Thyroid gland (tissue), 4 donors: ENCODE measurements at regions not wholly inside any gene's neighbourhood (a gene's known extent, or its start where the extent isn't known, plus 50 kb on each side); places are given as distances from the start of the nearest gene placed in this dataset.

ENCODE experiments used
- DNase-seq, 2 donors: peaks; one replicate each; pipeline ENCODE4 v3.0.0-alpha.2; 2019
- H3K27ac ChIP-seq, 3 donors: fragments of 200-600 bp; sonication (generic); 1 replicate in 2 of 3; 2 replicates in 1 of 3; pipeline ENCODE4 v1.5.1; 2016 to 2019; ENCODE audit warnings: mild to moderate bottlenecking in 1 of 3, moderate library complexity in 1 of 3
- H3K27me3 ChIP-seq: fragments of 200-600 bp; sonication (generic); one replicate; pipeline ENCODE4 v1.5.1; 2019
- H3K36me3 ChIP-seq, 2 donors: fragments of 200-600 bp; sonication (generic); one replicate each; pipeline ENCODE4 v1.5.1; 2016 to 2019
- H3K4me1 ChIP-seq, 2 donors: fragments of 200-600 bp; sonication (generic); one replicate each; pipeline ENCODE4 v1.5.1; 2017 to 2019
- H3K4me3 ChIP-seq, 3 donors: fragments of 200-600 bp; sonication (generic); replicated peaks in 1 of 3; 1 replicate in 2 of 3; 2 replicates in 1 of 3; pipeline ENCODE4 v1.5.1; 2016; ENCODE audit warnings: mild to moderate bottlenecking in 1 of 3
- H3K9me3 ChIP-seq: fragments of 200-600 bp; sonication (generic); one replicate; pipeline ENCODE4 v1.5.1; 2017
- CTCF ChIP-seq, 6 experiments: fragments of 200-600 bp in 3 of 6; fragments of 450-650 bp in 3 of 6; sonication (generic) in 3 of 6; IDR thresholded peaks; one replicate each; pipeline ENCODE4 v1.5.1; 2016 to 2019; ENCODE audit warnings: antibody characterized with exemption in 6 of 6, mild to moderate bottlenecking in 2 of 6, inconsistent platforms in 1 of 6, moderate library complexity in 1 of 6
- POLR2A ChIP-seq, 2 donors: fragments of 450-650 bp; IDR thresholded peaks; one replicate each; pipeline ENCODE4 v1.6.1; 2017; ENCODE audit warnings: antibody characterized with exemption in 2 of 2, mild to moderate bottlenecking in 2 of 2, moderate library complexity in 1 of 2
- WGBS, 2 donors: methylation state at CpG; one replicate each; pipeline ENCODE4 v1.1.5; 2017; 5-methylcytosine and 5-hydroxymethylcytosine counted together
- intact Hi-C: fragments of 100-400 bp; cut with DNase I; formaldehyde crosslinking; loops from one replicate; pipeline ENCODE4 v1.15.1; 2023

DNA sequence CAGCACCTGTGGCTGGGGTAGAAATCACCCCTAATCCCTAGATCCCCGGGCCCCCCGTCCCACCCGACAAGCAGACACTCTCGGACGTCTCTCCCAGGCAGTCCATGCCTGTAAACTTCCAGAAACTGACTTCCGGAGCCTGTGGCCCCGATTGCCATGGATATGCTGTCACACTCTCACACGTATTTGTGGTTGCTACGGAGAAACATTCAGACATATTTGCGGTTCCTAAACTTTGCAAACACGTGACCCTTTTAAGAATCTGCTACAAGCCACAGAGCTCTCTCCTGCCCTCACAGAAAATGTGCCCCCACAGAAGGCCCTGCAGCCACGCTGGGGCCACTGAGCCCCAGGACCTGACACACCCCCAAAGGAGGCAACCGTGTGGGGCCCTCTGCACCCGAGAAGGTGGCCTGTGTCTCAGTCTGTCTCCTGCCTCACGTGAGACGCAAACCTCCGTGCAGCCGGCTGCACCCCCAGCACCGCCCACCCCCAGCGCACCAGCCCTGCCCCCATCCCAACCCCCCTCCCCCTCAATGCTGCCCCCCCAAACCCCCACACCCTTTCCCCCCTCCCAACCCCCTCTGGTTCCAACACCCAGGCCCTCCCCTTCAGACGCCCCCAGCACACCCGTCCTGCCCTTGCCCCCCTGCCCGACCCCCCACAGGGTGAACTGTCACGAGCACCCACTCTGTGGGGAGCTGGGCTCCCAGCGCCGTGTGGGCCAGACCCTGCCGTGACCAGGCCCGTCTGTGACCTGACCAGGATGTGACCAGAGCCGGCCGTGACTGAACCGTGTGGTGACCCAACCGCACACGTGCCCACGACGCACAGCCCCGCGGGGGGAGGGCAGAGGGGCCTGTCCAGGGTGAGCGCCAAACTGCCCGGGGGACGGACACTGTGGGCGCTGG is 66.3 kb upstream of the METRNL start:
- Histone ChIP-seq H3K4me1 (peaks cover 9 to 16% of the 10 kb centered on the region in 2 donors), H3K36me3 (no peaks in the 10 kb centered on the region), H3K9me3 (no peaks in the 10 kb centered on the region), H3K27ac (no peak overlapping the region), H3K27me3 (no peaks in the 10 kb centered on the region), H3K4me3 (no peak overlapping the region)
- 91% methylated on average over 23 to 34 of the region's 41 CpGs for WGBS, 2 donors
- TF ChIP-seq CTCF (IDR thresholded peaks at IDR 0.05) (no peak), POLR2A (IDR thresholded peaks at IDR 0.05) (no peak)
- DNase-seq = no peak
- intact Hi-C loops = no loop called here

DNA sequence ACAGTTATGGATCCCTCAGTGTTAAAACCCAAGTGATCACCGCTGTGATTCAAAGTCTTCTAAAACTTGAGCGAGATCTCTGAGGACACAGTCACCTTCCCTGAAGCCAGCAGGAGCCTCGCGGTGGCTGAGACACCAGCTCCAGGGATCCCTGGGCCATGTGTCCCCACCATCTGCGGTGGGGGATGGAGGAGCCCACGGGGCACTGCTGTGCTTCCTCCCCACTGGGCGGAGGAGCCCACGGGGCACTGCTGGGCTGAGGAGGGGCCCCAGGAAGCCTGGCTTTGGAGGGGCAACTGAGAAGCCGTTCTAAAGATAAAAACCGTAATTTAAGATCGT is 65.7 kb upstream of the METRNL start:
- Histone ChIP-seq H3K9me3 (no peaks in the 10 kb centered on the region), H3K27me3 (no peaks in the 10 kb centered on the region), H3K4me3 (no peak overlapping the region), H3K4me1 (peaks cover 9 to 16% of the 10 kb centered on the region in 2 donors), H3K27ac (no peak overlapping the region), H3K36me3 (no peaks in the 10 kb centered on the region)
- WGBS, 2 donors = 86 to 93% methylated on average over 9 of the region's 11 CpGs
- no peak for DNase-seq
- intact Hi-C loops = no loop called here
- TF ChIP-seq POLR2A (IDR thresholded peaks at IDR 0.05) = no peak
- TF ChIP-seq CTCF (IDR thresholded peaks at IDR 0.05) = no peak

DNA sequence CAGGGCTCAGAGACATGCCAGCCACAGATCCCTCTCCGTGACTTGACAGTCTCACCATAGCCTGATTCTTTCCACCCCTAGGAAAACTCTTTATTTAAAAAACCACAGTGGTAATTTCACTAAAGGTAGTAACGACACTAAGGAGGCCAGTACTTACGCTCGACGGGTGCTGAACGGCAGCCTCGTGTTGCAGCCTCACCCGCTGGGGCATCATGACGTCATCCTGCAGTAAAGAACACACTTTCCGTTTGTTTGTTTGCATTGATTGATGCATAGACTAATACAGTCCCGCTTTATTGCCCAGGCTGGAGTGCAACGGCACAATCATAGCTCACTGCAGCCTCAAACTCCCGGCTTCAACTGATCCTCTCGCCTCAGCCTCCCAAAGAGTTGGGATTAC is 65.1 kb upstream of the METRNL start:
- H3K27ac ChIP-seq = no peak overlapping the region
- no peaks in the 10 kb centered on the region for H3K9me3 ChIP-seq
- intact Hi-C loops = no loop called here

DNA sequence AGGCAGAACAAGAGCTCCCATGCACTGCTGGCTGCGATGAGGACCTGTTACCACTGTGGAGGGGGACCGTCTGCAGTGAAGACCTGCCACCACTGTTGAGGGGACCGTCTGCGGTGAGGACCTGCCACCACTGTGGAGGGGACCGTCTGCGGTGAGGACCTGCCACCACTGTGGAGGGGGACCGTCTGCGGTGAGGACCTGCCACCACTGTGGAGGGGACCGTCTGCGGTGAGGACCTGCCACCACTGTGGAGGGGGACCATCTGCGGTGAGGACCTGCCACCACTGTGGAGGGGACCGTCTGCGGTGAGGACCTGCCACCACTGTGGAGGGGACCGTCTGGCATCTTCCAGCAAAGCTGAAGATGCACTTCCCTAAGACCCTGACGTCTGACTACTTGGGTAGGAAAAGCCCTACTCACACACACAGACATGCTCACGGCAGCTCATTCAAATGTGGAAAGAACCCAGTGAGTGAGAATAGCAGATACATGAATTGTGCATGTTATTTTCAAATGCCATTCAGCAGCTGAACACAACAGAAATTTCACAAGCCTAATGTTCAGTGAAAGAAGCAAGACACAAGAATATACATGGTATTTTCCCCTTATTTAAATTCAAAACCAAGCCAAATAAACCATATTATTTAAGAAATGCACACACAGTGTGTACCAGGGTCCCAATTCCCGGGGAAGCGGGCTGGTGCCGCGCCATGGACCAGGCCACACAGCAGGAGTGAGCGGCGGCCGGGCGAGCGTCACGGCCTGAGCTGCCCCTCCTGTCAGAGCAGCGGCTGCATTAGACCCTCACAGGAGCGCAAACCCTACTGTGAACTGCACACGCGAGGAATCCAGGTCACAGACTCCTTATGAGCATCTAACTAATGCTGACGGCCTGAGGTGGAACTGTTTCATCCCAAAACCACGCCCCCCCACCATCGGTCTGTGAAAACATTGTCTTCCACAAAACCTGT is 64.2 kb upstream of the METRNL start:
- Histone ChIP-seq H3K4me3 (no peak overlapping the region), H3K27ac (no peak overlapping the region), H3K4me1 (peaks cover 4 to 7% of the 10 kb centered on the region in 2 donors), H3K9me3 (no peaks in the 10 kb centered on the region), H3K36me3 (no peaks in the 10 kb centered on the region), H3K27me3 (no peaks in the 10 kb centered on the region)
- DNase-seq = no peak
- intact Hi-C loops = no loop called here
- TF ChIP-seq CTCF (IDR thresholded peaks at IDR 0.05) (no peak), POLR2A (IDR thresholded peaks at IDR 0.05) (no peak)
- 87 to 92% methylated on average over 27 of the region's 33 CpGs for WGBS, 2 donors

More for the DNA sequence above, 65.1 kb upstream of the METRNL start:
- H3K36me3 ChIP-seq = no peaks in the 10 kb centered on the region
- TF ChIP-seq POLR2A (IDR thresholded peaks at IDR 0.05) (no peak), CTCF (IDR thresholded peaks at IDR 0.05) (no peak)
- peaks cover 9 to 16% of the 10 kb centered on the region in 2 donors for H3K4me1 ChIP-seq
- H3K27me3 ChIP-seq = no peaks in the 10 kb centered on the region
- H3K4me3 ChIP-seq = no peak overlapping the region
- DNase-seq = no peak
- 95 to 97% methylated on average over 14 of the region's 14 CpGs for WGBS, 2 donors
